Stimulated activated CD4-positive, alpha-beta T cell treated with anti-CD3 and anti-CD28 coated beads, Interleukin-4, amount 100 ng/mL, for 1 hour (primary cell): ENCODE measurements at regions not wholly inside any gene's neighbourhood (a gene's known extent, or its start where the extent isn't known, plus 50 kb on each side); places are given as distances from the start of the nearest gene placed in this dataset.

Experiments
- DNase-seq: peaks from one replicate; pipeline ENCODE4 v3.0.0-alpha.2; 2020

DNA sequence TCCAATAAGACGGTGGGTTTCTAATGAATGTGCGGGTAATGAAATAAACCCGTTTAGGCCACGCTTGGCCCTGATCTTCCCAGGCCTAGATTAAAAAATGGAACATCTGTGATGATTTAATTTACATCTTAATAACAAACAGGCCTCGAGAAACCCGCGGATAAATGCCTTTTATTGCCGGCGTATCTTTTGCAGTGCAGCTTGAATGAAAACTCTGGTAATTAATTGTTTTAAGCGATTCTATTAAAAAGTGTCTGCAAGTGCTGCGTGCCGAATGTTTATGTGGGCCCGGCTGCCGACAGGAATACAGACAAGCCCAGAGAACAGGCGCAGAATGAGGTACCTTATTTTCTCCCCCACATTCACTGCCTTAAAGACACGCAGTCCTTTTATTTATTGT, 420.7 kb downstream of the MN1 start:
- no peak for DNase-seq

DNA sequence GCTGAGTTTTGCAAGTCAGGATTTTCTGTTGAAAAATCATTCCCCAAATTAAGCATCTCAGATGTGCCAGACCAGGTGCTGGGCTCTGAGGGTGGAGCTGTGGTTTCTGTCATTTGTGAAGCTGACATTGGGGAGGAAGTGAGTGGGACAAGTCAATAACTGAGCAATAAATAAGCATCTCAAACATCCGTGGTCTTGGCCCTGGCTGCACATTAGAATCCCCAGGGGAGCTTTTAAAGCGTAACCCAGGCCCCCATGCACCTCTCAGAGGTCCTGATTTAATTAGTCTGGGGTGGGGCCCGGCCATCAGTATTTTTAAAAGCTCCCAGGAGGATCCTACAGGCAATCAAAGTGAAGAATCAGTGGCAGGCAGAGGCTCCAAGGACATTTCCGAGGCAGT, 420.0 kb downstream of the MN1 start:
- DNase-seq: no peak

DNA sequence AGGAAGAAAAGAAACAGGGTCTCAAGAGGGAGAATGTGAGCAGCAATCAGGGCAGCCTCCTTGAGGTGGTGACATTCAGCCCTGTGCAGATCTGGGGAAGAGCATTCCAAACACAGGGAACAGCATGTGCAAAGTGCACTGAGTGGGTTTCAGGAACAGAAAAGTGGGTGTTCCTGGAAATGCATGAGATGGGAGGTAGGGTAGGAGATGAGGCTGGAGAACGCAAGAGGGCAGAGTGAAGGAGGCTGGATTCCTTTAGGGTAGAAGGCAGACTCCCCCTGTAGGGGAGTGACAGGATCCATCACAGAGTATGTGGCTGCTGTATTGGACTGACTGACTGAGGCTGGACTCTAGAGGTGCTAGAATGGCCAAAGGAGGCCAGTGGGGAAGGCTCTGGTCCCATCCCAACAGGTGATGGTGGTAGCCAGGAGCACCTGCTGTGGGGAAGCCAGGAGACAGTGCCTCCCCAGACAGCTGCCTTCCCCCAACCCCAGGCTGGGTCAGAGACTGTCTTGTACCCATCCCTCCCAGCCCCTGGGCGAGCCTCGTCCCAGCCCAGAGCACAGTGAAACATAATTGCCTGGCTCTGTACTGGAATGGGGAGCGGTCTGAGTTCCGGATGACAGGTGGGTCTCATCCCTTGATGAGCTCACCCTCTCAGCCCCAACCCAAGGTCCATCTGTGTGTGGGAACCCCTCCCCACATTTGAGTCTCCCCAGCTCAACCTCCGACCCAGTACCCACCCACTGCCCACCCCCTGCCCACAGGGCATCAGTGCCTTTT, 419.4 kb downstream of the MN1 start:
- no peak for DNase-seq

DNA sequence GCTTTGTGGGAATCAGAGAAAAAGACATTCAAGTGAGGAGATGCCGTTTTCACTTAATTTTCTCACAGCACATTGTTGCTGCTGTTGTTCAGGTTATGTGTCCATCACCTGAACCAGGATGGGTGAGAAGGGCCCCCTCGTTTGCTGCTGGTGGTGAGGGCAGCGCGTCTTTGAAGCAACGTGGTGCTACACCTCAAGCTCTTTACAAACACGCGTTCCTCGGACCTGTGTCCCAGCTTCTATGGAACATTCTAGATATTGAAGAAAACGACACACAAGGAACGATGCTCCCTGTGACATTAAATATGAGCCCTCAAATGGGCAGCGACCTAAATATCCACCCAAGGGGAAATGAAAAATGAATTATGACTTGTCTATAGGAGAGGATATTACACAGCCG, 418.6 kb downstream of the MN1 start:
- DNase-seq: no peak

DNA sequence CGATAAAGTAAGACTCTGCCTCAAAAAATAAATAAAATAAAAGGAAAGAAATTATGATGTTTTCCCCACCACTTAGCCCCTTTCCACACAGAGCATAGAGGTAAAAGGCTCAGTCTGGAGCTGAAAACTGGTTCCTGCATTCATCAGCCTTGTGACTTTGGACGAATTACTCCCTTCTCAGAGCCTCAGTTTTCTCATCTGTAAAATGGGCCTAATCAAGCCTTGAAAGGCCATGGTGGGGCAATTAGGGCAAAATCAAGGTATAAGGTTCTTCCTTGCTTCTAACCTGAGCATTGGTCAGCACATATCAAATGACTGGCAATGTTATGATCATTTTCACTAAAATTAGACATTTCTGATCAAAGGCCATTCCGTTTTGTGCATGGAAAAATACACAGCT, 417.7 kb downstream of the MN1 start:
- DNase-seq: no peak

DNA sequence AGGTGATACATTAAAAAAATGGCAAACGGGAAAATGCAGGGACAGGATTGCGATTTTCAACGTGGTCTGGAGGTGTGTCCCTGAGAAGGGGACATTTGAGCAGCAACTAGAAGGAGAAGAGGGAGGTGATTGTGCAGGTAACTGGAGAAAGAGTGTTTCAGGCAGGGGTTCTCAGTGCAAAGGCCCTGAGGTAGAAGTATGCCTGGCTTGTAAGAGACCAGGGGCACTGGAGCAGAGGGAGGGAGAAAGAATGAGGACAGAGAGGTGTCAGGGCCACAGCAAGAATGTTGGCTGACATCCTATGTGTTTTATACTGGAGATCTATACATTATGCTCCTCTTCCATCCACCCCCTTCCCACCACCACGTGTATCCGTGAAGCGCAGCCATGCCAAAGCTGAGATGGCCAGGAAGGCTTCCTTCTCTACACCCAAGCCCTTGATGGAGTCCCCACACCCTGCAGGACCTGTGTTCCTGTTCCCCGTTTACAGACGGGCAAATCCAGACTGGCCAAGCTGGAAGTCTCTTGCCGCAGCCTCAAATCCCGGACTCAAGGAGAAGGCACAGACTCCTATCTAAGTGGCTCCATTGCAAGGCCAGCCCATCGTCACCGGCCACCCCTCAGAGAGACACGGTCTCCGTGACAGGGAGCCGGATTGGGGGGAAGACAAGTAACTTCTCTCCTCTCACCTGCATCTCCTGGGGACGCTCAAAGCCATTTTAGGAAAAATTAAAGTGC, 416.1 kb downstream of the MN1 start:
- DNase-seq: no peak

DNA sequence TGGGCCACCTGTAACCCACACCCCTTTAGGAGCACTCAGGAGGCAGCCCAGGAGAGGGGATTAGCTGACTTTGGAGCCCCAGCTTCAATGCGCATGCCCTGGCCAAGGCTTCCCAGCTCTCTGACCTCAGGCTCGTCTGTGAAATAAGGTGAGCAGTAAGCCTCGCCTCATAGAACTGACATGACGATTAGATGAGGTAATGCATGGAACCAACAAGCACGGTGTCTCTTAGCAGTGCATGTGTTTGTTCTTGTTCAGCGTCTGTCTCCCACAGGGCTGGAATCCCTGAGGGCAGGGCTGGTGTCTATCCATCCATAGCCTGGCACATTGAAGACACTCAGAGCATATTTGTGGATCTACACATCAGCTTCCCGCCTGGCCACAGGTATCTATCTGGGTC, 415.4 kb downstream of the MN1 start:
- DNase-seq: no peak

DNA sequence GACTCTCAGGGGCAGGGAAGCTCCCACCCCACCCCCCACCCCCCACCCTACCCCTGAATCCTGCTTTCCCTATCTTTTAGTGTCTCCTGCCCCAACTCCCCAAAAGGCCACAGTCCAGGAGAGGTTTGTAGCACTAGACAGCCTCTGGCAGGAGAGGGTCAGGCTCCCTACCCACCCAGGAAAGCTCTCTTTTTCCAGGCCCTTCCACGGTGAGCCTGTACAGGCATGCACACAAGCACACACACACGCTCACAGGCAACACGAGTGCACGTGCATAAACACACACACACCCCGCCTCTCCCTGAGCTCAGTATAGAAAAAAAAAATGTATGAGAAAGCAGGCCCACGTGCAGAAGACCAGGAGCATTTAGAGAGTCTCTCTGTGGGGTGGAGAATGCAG, 414.0 kb downstream of the MN1 start:
- no peak for DNase-seq

DNA sequence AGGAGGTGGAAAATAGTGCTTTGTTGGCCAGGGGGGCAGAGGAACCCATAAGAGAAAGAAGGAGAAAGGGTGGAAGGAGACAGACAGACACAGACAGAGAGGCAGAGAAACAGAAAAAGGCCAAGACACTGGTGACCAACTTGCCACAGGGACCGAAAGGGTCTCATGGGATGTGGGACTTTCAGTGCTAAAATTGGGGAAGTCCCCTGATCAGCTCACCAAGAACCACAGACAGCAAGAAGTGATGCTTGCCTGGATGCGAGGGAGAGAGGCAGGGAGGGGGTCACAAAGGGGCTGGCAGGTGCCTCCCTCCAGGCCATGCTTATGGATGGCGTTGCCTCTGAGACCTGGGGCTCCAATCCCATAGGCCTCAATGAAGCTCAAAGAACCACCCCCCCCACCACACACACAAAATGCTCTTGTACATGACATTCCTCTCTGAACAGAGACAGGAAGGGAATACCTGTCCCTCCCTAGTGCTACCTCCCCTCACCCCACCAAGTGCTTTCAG, 413.4 kb downstream of the MN1 start:
- no peak for DNase-seq

DNA sequence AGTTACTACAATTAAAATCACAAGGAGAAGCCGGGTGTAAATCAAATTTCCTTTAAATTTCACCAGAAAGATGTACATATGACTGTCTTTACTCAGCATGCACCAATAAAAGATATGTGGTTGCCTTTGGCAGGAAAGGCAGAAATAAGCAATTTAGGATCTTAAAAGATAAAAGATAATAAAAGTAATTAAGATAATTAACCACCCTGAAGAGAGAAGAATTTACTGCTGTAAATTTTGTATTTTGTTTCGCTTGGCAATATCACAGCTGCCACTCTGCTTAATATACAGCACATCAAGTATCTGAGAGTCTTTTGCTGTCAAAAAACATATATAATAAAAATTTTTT, 411.9 kb downstream of the MN1 start:
- no peak for DNase-seq

DNA sequence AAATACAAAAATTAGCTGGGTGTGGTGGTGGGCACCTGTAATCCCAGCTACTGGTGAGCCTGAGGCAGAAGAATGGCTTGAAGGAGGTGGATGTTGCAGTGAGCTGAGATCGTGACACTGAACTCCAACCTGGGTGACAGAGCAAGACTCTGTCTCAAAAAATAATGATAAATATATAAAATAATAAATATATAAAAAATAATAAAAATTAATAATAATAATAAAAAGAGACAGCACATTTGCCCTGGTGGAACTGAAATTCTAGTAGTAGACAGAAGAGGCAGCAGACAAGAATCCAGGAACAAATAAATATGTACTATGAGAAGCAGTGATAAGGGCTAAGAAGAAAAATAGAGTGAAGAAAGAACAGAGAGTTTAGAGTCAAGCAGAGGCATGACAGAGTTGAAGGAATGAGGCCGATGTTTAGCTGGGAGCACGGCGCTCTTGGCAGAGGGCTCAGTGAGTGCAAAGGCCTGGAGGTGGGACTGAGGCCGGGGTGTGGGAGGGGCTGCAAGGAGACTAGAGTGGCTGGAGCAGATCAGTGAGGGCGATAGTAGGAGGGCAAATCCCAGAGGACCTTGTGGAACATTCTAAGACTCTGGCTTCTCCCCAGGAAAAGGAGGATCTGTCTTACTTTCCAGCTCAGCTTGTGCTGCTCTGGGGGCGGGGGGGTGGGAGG, 410.3 kb downstream of the MN1 start:
- DNase-seq: no peak

DNA sequence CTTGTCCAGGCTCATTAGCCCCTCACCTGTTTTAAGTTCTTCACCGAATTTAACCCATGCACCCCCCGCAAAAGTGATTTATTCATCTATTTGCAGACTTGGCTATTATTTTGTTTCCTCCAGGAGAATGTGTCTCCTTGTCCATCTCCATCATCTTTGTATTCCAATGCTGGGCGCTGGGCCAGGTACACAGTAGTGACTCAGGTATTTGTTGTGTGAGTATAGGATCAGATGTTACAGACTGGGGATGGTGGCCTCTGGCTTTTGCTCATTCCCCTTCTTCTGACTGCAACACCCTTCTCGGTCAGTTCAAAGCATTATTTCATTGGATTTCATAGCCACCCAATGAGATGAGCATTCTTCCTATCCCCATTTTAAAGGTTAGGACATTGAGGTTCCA, 408.2 kb downstream of the MN1 start:
- no peak for DNase-seq

DNA sequence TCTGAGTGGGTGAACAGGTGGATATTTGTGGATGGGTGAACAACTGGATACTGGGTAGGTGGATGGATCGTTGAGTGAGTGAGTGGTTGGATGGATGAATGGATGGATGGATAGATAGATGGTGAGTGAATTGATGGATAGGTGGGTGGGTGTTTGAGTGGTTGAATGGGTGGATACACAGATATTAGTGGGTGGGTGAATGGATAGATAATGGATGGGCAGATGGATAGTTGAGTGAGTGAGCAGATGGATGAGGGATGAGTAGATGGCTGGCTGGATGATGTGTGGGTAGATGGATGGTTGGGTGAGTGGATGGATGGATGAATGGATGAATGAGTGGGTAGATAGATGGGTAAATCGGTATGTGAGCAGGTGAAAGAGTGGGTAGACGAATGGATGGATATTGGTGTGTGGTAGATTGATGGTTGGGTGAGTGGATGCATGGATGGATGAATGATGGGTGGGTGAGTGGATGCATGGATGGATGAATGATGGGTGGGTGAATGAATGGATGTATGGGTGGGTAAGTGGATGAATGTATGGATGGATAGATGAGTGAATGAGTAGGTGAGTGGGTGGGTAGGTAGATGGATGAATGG, 406.7 kb downstream of the MN1 start:
- no peak for DNase-seq

DNA sequence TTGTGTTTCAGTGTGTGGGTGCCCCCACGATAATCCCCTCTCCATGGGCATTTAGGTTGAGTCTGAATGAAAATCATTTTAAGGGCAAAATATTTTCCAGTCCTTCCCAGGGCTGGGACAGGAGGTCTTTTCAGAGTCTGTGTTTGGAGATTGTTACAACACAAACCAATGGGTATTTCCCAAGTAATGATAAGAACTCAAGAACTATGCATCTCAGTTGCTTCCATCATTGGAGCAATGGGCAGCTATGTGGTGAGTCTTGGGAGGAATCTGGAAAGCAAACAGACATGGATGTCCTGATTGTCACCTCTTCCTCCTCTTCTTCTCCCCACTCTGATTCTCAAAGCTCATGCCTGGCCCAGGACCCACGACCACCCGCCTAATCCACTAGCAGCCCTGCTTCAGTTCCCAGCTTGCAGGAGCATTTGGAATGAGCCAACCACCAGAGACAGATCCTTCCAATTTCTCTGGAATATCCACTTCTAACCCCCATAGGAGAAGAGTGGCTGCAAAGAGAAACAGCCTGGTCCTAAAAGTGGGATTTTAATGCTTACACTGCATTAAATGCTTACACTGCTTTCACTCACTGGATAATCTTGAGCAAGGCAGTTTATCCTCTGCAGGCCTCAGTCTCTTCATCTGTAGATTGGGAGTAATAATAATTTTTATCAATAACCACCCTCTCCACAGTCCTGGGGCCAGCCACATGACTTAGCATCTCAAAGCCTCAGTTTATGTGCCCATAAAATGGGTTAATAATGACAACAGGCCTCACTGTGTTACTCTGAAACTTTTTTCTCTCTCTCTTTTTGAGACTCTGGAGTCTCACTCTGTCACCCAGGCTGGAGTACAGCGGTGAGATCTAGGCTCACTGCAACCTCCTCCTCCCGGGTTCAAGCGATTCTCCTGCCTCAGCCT, 404.3 kb downstream of the MN1 start:
- no peak for DNase-seq

DNA sequence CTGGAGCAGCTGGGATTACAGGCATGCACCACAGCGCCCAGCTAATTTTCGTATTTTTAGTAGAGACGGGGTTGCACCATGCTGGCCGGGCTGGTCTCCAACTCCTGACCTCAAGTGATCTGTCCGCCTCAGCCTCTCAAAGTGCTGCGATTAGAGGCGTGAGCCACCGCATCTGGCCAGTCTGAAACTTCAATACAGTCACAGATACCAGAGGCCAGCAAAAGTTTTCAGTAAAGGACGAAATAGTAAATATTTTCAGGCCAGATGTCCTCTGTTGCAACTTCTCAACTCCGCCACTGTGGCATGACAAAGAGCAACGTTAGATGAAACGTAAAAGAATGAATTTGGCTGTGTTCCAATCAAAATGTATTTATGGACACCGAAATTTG, 403.6 kb downstream of the MN1 start:
- no peak for DNase-seq

DNA sequence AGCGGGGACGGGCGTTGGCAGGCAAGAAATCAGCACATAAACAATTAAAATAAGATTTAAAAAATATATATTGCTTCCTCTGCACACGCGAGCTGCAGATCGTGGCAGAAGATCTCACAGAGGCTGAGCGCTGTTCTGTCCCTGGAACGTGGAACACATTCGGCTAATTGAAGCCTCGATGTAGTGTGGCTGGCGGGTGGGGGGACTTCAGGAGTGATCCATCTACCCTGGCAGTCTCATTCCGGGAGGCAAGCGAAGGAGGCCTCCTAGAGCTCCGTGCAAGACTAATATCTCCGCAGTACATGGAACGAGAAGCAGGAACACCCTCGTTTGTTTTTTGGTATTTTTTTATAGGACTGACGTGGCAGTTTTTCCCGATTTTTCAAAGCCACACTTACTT, 402.4 kb downstream of the MN1 start:
- DNase-seq: no peak

DNA sequence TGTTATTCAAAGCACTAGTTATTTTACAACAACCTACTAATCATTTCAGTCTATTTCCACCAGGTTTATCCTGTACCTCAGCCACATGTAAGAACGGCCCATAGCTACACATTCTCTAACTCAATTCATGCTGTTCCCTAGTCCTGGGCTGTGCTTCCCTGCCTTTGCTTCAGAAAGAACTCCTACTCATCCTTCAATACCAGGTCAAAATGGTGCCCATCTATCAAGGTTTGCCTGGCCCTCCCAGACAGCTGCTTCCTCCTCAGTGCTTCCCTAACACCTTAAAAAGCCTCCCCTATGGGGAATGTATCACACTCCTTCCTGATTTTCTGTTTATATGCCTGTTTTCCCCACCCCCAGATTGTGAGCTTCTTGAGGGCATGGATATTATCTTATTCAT, 400.7 kb downstream of the MN1 start:
- no peak for DNase-seq

DNA sequence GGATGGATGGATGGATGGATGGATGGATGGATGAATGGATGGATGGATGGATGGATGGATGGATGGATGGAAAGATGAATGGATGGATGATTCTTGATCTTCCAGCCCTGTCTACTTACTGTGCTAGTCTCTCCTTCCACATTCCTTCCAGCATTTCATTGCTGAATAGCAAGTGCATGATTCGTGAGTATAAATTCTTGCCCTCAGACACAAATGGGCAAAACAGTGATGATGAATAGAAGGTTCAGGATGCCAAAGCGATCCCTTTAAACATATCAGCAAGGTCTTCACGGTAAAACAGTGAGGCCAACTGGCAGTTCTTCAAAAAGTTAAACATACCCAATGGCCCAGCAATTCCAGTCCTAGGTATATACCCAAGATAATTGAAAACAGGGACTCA, 400.2 kb downstream of the MN1 start:
- DNase-seq: no peak

DNA sequence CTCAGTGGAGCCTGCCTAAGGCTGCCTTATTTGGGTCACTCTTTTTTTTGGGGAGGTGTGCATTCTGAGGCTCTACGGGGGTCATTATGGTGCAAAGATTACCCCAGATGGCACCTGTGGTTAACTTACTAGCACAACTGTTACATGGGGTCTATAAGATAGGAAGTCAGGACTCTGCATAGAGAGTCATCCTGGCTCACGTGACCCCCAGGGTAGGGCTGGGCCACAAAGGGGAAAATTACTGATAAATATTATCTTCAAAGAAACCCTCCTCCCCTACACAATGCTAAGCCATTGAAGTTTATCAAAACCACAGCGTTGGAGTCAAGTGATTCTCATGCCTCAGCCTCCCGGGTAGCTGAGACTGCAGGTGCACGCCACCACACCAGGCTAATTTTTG, 397.1 kb downstream of the MN1 start:
- DNase-seq: no peak

DNA sequence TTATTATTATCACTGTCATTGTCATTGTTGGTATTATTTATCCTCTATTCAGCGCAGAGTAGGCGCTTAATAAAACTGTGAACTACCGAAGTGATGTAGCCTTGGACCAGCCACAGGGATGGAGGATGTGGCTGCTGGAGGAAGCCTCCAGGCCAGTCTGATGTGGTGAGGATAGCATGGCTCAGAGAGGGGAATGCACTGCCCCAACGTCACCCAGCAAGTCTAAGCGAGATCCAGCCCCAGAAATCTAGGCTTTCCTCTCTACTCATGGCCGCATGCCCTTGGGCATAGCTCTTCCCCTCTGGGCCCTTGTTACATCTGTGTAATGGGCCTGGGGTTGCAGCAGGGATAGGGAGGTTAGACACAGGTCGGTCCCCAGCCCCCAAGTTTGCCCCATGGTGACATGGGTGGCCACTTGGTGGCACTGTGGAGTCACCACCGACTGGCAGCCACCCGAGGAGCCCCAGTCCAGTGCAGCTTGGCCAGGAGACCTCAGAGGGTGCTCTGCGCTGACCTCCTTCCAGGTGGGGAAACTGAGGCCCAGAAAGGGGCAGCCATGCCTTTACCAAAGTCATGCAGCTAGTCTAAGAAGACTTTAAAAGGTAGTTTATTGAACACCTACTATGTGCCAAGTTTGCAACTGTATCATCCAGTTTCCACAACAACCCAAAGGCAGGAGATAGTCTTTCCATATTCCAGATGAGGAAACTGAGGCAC, 395.7 kb downstream of the MN1 start:
- peak; percentile 5 for DNase-seq

DNA sequence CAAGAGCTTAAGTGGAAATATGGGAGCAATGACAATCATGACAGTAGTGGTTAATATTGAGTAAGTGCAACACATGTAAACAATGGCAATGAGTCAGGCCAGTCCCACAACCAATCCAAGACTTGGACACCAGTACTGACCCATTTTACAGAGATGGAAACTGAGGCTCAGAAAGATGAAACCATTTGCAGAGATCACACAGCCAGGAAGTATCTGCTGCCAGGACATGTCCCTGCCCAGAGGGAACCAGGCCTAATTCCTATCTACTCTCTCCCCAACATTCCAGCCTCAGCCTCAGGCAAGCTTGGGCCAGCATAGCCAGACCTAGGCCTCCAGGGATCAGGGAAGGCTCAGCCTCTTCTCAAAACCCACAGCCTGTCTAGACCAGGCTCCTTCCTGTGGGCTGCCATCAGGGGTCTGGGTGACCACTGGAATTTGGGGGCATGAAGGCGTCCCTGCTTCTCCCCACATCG, 395.1 kb downstream of the MN1 start:
- DNase-seq: no peak
